ENCODE measurements at regions not wholly inside any gene's neighbourhood (a gene's known extent, or its start where the extent isn't known, plus 50 kb on each side); places are given as distances from the start of the nearest gene placed in this dataset.
"Not testable (repeated sequence)": the region's sequence is repeated elsewhere in the genome, so short reads cannot be mapped to it uniquely, and the experiment has no call there.

- H3K4me1 Mint-ChIP-seq (ENCODE audit: low read depth): no peaks in the 10 kb centered on the region
Observed at GRCh38 chr6:120498711-120499110, 835.6 kb downstream of the TBC1D32 start.

DNA sequence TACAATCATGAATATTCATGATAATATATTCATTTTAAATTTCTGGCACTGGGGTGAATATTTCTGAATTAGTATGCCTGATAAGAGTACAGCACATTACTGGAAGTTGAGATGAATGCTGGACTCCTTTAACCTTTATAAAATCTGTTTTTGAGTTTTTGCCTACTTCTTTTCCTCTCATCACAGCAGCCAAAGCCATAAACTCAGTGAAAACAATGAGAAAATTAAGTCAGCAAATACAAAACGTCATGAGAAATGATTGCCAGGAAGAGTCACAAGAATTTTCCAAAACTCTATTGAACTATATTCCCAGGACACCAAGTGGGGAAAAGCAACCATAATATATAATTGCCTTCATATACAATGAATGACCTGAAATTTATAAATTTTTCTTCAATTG is 837.6 kb downstream of the TBC1D32 start:
- Mint-ChIP-seq H3K36me3 (no peaks in the 10 kb centered on the region), H3K27me3 (no peaks in the 10 kb centered on the region), H3K4me3 (no peak overlapping the region), H3K9me3 (ENCODE audit: low read depth) (peaks cover 11% of the 10 kb centered on the region), H3K27ac (no peak overlapping the region), H3K4me1 (ENCODE audit: low read depth) (no peaks in the 10 kb centered on the region)

More at GRCh38 chr6:120498711-120499110, 835.6 kb downstream of the TBC1D32 start:
- H3K9me3 Mint-ChIP-seq (ENCODE audit: low read depth): peaks cover 7% of the 10 kb centered on the region
- no peak overlapping the region for H3K27ac Mint-ChIP-seq
- H3K27me3 Mint-ChIP-seq: no peaks in the 10 kb centered on the region
- no peaks in the 10 kb centered on the region for H3K36me3 Mint-ChIP-seq
- no peak overlapping the region for H3K4me3 Mint-ChIP-seq

DNA sequence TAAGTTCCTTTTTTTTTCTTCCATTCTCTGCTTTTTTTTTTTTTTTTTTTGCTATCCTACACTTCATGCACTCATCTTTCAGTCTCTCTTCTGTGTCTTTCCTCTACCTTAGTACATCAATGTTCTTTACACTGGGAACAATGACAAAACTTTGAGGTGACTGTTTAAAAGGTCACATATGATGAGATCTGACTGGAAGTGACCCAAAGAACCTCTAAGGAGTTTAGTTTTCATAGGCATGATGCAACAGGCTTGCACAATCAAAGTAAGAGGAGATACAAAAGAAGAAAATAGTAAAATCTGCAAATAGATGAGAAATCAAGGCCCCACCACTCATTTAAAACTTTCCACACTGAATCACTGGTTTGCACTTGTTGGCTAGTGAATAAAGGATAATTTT is 840.8 kb downstream of the TBC1D32 start:
- Mint-ChIP-seq H3K36me3 (no peaks in the 10 kb centered on the region), H3K4me3 (no peak overlapping the region), H3K4me1 (ENCODE audit: low read depth) (no peaks in the 10 kb centered on the region), H3K27me3 (no peaks in the 10 kb centered on the region), H3K9me3 (ENCODE audit: low read depth) (peaks cover 7% of the 10 kb centered on the region), H3K27ac (no peak overlapping the region)

- Mint-ChIP-seq H3K27me3 (no peaks in the 10 kb centered on the region), H3K36me3 (no peaks in the 10 kb centered on the region), H3K27ac (no peak overlapping the region), H3K4me3 (no peak overlapping the region), H3K4me1 (ENCODE audit: low read depth) (no peaks in the 10 kb centered on the region), H3K9me3 (ENCODE audit: low read depth) (peaks cover 7% of the 10 kb centered on the region)
Observed at GRCh38 chr6:120489941-120490340, 844.3 kb downstream of the TBC1D32 start.

DNA sequence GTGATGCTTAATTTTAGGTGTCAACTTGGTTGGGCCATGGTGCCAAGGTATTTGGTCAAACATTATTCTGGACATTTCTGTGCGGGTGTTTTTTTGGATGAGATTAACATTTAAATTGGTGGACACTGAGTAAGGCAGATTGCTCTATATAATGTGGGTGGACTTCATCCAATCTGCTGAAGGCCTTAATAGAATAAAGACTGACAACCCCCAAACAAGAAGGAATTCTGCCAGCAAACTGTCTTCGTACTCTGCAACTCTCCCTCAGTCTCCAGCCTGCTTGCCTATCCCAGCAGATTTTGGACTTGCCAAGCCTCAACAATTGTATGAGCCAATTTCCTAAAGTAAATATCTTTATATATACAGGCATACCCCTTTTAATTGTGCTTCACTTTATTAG is 850.1 kb downstream of the TBC1D32 start:
- no peak overlapping the region for H3K4me3 Mint-ChIP-seq
- H3K36me3 Mint-ChIP-seq: no peaks in the 10 kb centered on the region
- H3K4me1 Mint-ChIP-seq (ENCODE audit: low read depth): no peaks in the 10 kb centered on the region
- peaks cover under 1% of the 10 kb centered on the region for H3K9me3 Mint-ChIP-seq (ENCODE audit: low read depth)
- no peak overlapping the region for H3K27ac Mint-ChIP-seq
- no peaks in the 10 kb centered on the region for H3K27me3 Mint-ChIP-seq

DNA sequence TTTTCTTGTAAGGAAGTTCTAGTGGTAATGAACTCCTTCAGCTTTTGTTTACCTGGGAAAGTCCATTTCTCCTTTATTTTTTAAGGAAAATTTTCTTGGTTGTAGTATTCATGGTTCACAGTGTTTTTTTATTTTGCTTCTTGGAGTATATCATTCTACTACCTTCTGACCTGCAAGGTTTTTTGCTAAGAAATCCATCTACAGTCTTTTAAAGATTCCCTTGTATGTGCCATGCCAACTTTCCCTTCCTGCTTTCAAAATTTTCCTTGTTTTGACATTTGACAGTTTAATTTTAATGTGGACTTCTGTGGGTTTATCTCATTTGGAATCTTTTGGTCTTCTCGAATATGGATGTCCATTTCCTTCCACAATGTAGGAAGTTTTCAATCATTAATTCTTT is 855.6 kb downstream of the TBC1D32 start:
- Mint-ChIP-seq H3K4me1 (ENCODE audit: low read depth) (no peaks in the 10 kb centered on the region), H3K4me3 (no peak overlapping the region), H3K9me3 (ENCODE audit: low read depth) (peaks cover 21% of the 10 kb centered on the region), H3K27ac (no peak overlapping the region), H3K27me3 (no peaks in the 10 kb centered on the region), H3K36me3 (no peaks in the 10 kb centered on the region)

GRCh38 chr6:120473804-120474203 is 860.5 kb downstream of the TBC1D32 start:
- Mint-ChIP-seq H3K27ac (no peak overlapping the region), H3K4me1 (ENCODE audit: low read depth) (no peaks in the 10 kb centered on the region), H3K4me3 (no peak overlapping the region), H3K27me3 (no peaks in the 10 kb centered on the region), H3K36me3 (no peaks in the 10 kb centered on the region), H3K9me3 (ENCODE audit: low read depth) (peaks cover 17% of the 10 kb centered on the region)

GRCh38 chr6:120468486-120468885 is 865.8 kb downstream of the TBC1D32 start:
- Mint-ChIP-seq H3K4me1 (ENCODE audit: low read depth) (no peaks in the 10 kb centered on the region), H3K4me3 (no peak overlapping the region), H3K9me3 (ENCODE audit: low read depth) (no peaks in the 10 kb centered on the region), H3K27ac (no peak overlapping the region), H3K27me3 (no peaks in the 10 kb centered on the region), H3K36me3 (no peaks in the 10 kb centered on the region)

DNA sequence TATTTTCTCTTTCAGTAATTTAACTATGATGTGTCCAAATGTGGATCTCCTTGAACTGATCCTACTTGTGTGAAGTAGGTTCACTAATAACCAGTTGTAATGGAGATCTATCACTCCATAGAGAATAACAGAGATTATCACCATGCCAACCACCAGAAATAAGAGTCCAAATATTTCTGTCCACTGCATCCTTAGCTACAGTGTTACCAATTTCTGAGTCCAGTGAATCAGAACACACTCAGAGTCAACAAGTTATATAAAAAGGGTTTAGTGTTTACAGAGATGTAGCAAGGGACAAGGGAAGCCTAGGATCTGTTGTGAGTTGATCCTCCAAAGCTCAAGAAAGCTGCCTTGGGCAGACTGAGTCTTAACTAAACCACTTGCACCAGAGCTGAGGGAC is 882.8 kb downstream of the TBC1D32 start:
- H3K36me3 Mint-ChIP-seq: no peaks in the 10 kb centered on the region
- no peaks in the 10 kb centered on the region for H3K27me3 Mint-ChIP-seq
- H3K9me3 Mint-ChIP-seq (ENCODE audit: low read depth): peaks cover 7% of the 10 kb centered on the region
- H3K4me1 Mint-ChIP-seq (ENCODE audit: low read depth): no peaks in the 10 kb centered on the region
- no peak overlapping the region for H3K4me3 Mint-ChIP-seq
- H3K27ac Mint-ChIP-seq: no peak overlapping the region

- Mint-ChIP-seq H3K36me3 (no peaks in the 10 kb centered on the region), H3K4me1 (ENCODE audit: low read depth) (no peaks in the 10 kb centered on the region), H3K27ac (no peak overlapping the region), H3K4me3 (no peak overlapping the region), H3K27me3 (no peaks in the 10 kb centered on the region), H3K9me3 (ENCODE audit: low read depth) (peaks cover 7% of the 10 kb centered on the region)
Observed at GRCh38 chr6:120447605-120448004, 886.7 kb downstream of the TBC1D32 start.

- H3K4me3 Mint-ChIP-seq; H3K9me3 Mint-ChIP-seq (ENCODE audit: low read depth): not testable (repeated sequence)
Observed at GRCh38 chr6:120432840-120433239, 901.4 kb downstream of the TBC1D32 start.

DNA sequence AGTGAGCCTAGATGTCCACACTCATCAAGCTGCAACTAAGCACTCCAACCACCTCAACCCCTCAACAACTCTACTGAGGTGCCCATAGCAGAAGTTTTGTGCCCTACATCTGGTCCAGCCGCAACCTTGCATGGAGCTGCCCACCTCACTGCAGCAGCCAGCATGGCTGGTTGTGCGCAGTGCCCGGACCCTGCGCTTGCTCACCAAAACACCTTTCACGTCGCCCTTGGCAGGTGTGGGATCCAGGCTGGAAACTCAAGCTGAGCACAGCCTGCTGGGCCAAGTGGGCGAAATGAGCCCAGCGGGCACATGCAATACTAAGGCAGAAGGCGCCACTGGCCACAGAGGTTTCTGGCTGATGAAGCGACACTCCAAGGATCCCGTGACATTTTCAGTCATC is 902.4 kb downstream of the TBC1D32 start:
- no peaks in the 10 kb centered on the region for H3K36me3 Mint-ChIP-seq
- H3K4me3 Mint-ChIP-seq: no peak overlapping the region
- H3K27ac Mint-ChIP-seq: no peak overlapping the region
- no peaks in the 10 kb centered on the region for H3K4me1 Mint-ChIP-seq (ENCODE audit: low read depth)
- H3K27me3 Mint-ChIP-seq: no peaks in the 10 kb centered on the region
- H3K9me3 Mint-ChIP-seq (ENCODE audit: low read depth): peaks cover 3% of the 10 kb centered on the region

More at GRCh38 chr6:120432840-120433239, 901.4 kb downstream of the TBC1D32 start:
- not testable (repeated sequence) for H3K36me3 Mint-ChIP-seq; H3K27ac Mint-ChIP-seq; H3K27me3 Mint-ChIP-seq; H3K4me1 Mint-ChIP-seq (ENCODE audit: low read depth)

- Mint-ChIP-seq H3K4me1 (ENCODE audit: low read depth) (no peaks in the 10 kb centered on the region), H3K4me3 (no peak overlapping the region), H3K9me3 (ENCODE audit: low read depth) (peaks cover 9% of the 10 kb centered on the region), H3K36me3 (no peaks in the 10 kb centered on the region), H3K27me3 (no peaks in the 10 kb centered on the region), H3K27ac (no peak overlapping the region)
Observed at GRCh38 chr6:120411394-120411793, 922.9 kb downstream of the TBC1D32 start.

DNA sequence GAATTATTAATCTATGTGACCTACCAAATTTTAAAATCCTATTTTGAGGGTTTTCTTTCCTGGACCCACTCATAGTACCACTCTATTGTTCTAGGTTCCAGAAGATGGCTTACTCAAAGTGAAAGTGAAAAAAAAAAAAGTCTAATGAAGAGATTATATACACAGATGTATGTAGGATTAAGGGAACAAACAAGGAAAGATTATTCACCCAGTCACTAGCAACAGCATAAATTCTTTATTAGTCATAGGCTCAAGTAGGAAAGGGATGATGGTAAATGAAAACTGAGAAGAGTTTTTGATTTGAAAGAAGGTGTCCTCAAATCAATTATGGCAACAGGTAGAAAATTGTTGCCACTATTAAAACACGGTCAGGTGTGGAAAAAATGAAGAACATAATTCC is 923.7 kb downstream of the TBC1D32 start:
- H3K9me3 Mint-ChIP-seq (ENCODE audit: low read depth): peaks cover 9% of the 10 kb centered on the region
- H3K27ac Mint-ChIP-seq: no peak overlapping the region
- no peaks in the 10 kb centered on the region for H3K36me3 Mint-ChIP-seq
- no peaks in the 10 kb centered on the region for H3K4me1 Mint-ChIP-seq (ENCODE audit: low read depth)
- H3K27me3 Mint-ChIP-seq: no peaks in the 10 kb centered on the region
- no peak overlapping the region for H3K4me3 Mint-ChIP-seq

GRCh38 chr6:120407696-120408095 is 926.6 kb downstream of the TBC1D32 start:
- no peaks in the 10 kb centered on the region for H3K27me3 Mint-ChIP-seq
- H3K4me1 Mint-ChIP-seq (ENCODE audit: low read depth): no peaks in the 10 kb centered on the region
- H3K27ac Mint-ChIP-seq: no peak overlapping the region
- peaks cover 9% of the 10 kb centered on the region for H3K9me3 Mint-ChIP-seq (ENCODE audit: low read depth)
- H3K36me3 Mint-ChIP-seq: no peaks in the 10 kb centered on the region
- H3K4me3 Mint-ChIP-seq: no peak overlapping the region

DNA sequence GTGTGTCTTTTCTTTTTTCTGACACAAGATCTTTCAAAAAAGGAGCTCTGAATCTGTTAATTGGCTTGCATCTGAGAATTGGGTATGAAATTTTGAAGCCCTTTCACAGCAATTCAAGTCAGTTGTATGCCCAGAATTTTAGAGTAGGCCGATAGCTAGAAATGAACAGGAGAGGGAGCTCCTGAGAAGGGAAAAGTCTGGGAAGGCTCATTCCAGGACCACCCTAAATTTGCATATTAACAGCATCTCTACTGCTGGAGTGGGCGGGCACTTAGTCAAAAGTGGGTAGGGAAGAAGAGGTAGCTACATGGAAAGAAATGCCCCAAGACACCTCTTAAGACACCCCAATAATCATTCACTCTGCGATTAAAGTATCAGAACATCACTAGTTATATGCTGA is 928.3 kb downstream of the TBC1D32 start:
- H3K27ac Mint-ChIP-seq: no peak overlapping the region
- H3K9me3 Mint-ChIP-seq (ENCODE audit: low read depth): peaks cover 13% of the 10 kb centered on the region
- H3K4me1 Mint-ChIP-seq (ENCODE audit: low read depth): no peaks in the 10 kb centered on the region
- no peaks in the 10 kb centered on the region for H3K36me3 Mint-ChIP-seq
- no peak overlapping the region for H3K4me3 Mint-ChIP-seq
- H3K27me3 Mint-ChIP-seq: no peaks in the 10 kb centered on the region

DNA sequence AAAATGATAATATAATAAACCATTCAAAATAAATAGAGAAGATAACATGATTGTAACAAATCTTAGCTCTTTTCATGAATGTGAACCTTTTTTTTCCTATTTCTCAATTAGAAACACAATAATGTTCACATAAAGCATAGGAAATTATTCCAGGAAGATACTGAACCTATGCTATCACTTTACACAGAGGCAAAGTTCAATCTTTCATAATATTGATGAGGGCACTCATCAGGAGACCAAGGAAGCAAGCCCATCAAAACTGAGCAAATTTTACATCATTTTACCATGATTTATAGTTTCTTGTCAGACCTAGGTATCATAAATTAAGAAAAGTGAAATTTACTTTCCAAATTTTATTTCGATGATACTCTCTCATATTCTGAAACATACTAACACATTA is 938.5 kb downstream of the TBC1D32 start:
- H3K36me3 Mint-ChIP-seq: no peaks in the 10 kb centered on the region
- no peaks in the 10 kb centered on the region for H3K27me3 Mint-ChIP-seq
- no peak overlapping the region for H3K4me3 Mint-ChIP-seq
- H3K27ac Mint-ChIP-seq: no peak overlapping the region
- no peaks in the 10 kb centered on the region for H3K9me3 Mint-ChIP-seq (ENCODE audit: low read depth)
- H3K4me1 Mint-ChIP-seq (ENCODE audit: low read depth): no peaks in the 10 kb centered on the region
